ENCODE measurements at regions not wholly inside any gene's neighbourhood (a gene's known extent, or its start where the extent isn't known, plus 50 kb on each side); places are given as distances from the start of the nearest gene placed in this dataset.

- no peak for TF ChIP-seq POLR2A (IDR thresholded peaks at IDR 0.05)
- no peak for TF ChIP-seq CTCF (IDR thresholded peaks at IDR 0.05)
- TF ChIP-seq POLR2AphosphoS5 (IDR thresholded peaks at IDR 0.05): no peak
These were observed 472.3 kb downstream of the CDH26 start for GRCh38 chr20:60430516-60431001.

Measured in stomach (tissue), 4 donors.